ENCODE measurements at regions not wholly inside any gene's neighbourhood (a gene's known extent, or its start where the extent isn't known, plus 50 kb on each side); places are given as distances from the start of the nearest gene placed in this dataset.
"Not testable (repeated sequence)": the region's sequence is repeated elsewhere in the genome, so short reads cannot be mapped to it uniquely, and the experiment has no call there.

DNA sequence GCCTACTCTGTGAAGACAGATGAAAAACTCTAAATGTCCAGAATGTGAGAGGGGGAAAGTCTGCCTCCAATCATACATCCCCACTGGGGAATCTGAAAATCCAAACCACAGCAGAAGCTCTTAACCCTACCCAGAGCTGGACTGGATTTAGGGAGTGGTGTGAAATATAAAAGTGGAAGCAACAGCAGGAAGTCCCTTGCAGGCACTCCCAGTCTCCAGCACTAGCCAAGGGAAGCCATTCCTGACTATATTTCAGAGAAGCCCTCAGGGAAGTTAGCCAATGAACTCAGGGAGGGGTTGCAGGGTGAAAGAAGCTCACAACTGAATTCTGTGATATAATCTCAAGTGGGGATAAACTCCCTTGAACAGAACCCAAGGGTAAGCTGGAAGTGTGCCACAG is 51.5 kb downstream of the CRPPA start:
- DNase-seq (ENCODE audit: low read depth in 2 of 2) = no peak

- not testable (repeated sequence) for DNase-seq (ENCODE audit: low read depth in 2 of 2)
These were observed 52.0 kb downstream of the CRPPA start for GRCh38 chr7:16369309-16369708.

DNA sequence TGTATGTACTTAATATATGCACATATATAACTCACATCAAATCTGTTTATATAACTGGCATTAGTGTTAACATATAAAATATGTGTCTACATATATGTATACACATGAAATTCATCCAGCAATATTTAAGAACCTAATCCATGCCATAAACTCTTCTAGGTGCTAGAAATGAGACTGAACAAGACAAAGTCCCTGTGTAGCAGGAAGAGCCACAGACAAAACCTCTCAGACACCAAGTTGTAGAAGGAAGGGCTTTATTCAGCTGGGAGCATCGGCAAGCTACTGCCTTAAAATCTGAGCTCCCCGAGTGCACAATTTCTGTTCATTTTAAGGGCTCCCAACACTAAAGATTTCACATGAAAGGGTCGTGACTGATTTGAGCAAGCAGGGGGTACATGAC is 52.5 kb downstream of the CRPPA start:
- DNase-seq (ENCODE audit: low read depth in 2 of 2) = no peak

GRCh38 chr7:16367115-16367514 is 54.2 kb downstream of the CRPPA start:
- no peak for DNase-seq (ENCODE audit: low read depth in 2 of 2)

GRCh38 chr7:16365952-16366351 is 55.4 kb downstream of the CRPPA start:
- DNase-seq (ENCODE audit: low read depth in 2 of 2) = no peak

DNA sequence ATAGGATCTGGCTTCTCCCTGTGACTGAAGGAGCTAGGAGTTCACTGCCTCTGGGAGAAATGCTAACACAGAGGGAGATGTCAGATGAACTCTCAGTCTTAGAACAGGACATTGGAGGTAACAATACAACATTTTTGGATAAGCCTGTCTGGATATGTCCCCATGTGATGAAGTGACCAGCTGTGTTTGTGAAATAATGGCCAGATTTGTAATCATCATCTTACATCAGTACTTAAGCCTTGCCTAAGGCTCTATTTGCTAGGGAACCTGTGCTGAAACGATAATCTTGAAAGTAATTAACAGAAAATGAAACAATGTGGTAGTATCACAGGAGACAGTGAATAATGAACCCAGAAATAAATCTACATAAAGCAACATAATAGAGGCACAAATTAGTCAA is 56.2 kb downstream of the CRPPA start:
- no peak for DNase-seq (ENCODE audit: low read depth in 2 of 2)

DNA sequence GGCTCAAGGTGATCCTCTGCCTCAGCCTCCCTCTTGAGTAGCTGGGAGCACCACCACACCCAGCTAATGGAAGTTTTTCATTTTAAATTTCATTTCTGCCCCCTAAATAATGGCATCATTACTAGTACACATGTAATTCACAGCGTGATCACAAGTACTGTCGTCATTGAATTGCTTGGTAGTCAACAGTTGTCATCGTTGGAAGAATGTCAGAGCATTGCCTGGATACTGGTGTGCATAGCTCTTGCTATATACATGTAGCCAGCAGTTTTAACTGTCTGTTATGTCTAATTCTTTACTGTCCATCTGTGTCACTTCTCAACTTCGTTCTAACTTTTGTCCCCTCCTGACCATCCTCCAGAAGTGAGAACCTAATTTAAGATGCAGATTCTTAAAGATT is 62.1 kb downstream of the CRPPA start:
- DNase-seq (ENCODE audit: low read depth in 2 of 2) = no peak

DNA sequence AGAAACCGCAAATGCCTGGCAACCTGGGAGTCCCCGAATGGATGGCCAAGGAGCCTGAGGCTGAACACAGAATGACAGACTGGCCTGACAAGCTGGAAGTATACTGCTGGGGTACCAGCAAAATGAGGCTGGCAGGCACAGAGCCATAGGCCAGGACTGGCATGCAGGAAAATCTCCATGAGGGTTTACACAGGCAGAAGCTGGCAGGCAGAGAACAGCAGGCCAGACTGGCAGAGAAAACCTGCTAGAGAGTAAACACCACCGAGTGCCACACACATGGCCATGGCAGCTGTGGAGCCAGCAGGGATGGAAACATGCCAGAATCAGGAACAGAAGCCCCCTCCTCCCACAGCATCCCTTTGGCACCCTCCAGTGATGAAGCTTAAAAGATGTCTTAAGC is 63.4 kb downstream of the CRPPA start:
- DNase-seq (ENCODE audit: low read depth in 2 of 2) = no peak

- no peak for DNase-seq (ENCODE audit: low read depth in 2 of 2)
These were observed 63.9 kb downstream of the CRPPA start for GRCh38 chr7:16357474-16357873.

- DNase-seq (ENCODE audit: low read depth in 2 of 2) = no peak
These were observed 64.9 kb downstream of the CRPPA start for GRCh38 chr7:16356301-16356958.

DNA sequence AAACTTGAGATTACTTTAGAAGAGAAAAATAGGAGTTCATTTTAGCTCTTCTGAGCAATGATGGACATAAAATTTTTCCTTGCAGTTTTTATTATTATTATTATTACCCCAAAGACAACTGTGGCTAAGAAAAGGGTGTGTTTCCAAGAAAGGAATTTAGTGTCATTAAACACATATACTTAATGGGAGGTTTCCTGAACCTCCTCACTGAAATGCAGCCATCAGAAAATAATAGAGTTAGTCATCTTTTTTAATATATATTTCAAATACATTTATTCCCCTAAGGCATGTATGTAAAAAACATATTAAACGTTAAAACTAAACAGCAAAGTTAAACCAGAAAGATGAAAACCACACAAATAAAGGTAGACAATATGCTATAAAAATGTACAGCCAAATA is 66.8 kb downstream of the CRPPA start:
- DNase-seq (ENCODE audit: low read depth in 2 of 2) = no peak

DNA sequence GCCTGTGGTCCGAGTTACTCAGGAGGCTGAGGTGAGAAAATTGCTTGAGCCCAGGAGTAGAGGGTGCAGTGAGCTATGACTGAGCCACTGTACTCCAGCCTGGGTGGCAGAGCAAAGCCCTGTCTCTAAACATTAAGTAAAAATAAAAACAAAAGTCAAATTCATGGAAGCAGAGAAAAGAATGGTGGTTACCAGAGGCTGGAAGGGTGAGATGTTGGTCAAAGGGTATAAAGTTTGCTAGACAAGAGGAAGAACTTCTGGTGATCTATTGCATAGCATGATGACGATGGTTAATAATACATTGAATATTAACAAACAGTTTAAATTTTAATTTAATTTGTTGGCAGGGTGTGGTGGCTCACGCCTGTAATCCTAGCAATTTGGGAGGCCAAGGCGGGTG is 68.1 kb downstream of the CRPPA start:
- no peak for DNase-seq (ENCODE audit: low read depth in 2 of 2)

- no peak for DNase-seq (ENCODE audit: low read depth in 2 of 2)
These were observed 70.7 kb downstream of the CRPPA start for GRCh38 chr7:16350634-16351033.

- DNase-seq (ENCODE audit: low read depth in 2 of 2) = no peak
These were observed 73.1 kb downstream of the CRPPA start for GRCh38 chr7:16348251-16348650.

DNA sequence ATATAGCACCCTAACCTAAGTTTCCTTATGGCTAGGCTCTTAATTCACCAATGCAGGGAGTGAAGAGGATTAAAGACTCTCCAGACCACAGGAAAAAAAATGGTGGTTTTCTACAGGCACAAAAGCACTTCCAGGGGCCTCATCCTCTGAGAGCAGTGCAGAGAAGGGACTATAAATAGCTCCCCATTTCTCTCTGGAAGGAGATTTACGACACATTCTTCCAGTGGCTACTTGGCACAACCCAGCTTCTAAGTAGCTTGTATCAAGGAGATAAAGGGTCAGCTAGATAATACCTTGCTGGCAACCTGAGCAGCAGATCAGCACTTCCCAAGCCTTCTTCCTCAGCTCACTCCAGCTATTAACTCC is 73.5 kb downstream of the CRPPA start:
- no peak for DNase-seq (ENCODE audit: low read depth in 2 of 2)

- no peak for DNase-seq (ENCODE audit: low read depth in 2 of 2)
These were observed 74.1 kb downstream of the CRPPA start for GRCh38 chr7:16347066-16347826.

- no peak for DNase-seq (ENCODE audit: low read depth in 2 of 2)
These were observed 75.1 kb downstream of the CRPPA start for GRCh38 chr7:16345979-16346958.

DNA sequence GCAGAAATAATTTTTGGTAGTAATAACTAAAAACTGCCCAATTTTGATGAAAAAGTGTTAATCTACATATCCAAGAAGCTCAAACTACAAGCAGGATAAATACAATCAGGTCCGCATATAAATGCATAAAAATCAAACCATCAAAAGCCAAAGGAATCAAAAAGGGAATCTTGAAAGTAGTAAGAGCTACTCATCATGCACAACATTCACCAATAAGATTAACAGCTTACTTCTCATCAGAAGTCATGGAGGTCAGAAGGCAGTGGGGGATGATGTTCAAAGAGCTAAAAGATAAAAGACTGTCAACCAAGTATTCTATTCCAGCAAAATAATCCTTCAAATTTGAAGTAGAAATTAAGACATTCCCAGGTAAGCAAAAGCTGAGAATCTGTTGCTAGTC is 76.4 kb downstream of the CRPPA start:
- no peak for DNase-seq (ENCODE audit: low read depth in 2 of 2)

- no peak for DNase-seq (ENCODE audit: low read depth in 2 of 2)
These were observed 77.7 kb downstream of the CRPPA start for GRCh38 chr7:16343612-16344011.

DNA sequence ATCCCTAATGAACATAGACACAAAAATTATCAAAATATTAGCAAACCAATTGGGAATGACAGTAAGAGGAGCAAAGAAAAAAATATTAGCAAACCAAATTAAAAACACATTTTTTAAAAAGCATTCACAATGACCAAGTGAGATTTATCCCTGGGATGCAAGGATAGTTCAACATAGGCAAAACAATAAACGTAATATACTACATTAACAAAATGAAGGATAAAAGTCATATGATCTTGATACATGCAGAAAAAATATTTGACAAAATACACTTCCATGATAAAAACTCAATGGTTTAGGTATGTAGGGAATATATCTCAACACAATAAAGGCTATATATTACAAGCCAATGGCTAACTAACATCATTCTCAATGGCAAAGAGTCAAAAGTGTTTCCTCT is 83.3 kb downstream of the CRPPA start:
- DNase-seq (ENCODE audit: low read depth in 2 of 2) = no peak

DNA sequence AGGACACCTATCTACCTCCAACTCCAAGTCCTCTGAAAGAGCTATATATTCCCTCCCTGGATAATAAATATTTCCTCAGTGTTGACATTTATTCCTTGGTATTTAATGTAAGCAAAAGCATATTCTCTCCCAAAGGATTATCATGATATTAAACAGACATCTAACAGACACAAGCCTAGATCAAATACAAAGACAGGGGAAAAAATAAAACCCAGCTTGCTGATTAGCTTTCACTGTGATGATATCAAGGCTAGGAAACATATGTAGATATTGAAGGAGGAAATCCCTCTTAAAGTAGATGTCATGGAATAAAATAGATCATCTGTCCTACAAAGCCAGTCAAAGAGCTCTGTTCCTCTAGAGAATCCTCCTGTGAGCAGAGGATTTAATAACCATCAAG is 95.2 kb downstream of the CRPPA start:
- DNase-seq (ENCODE audit: low read depth in 2 of 2) = no peak

DNA sequence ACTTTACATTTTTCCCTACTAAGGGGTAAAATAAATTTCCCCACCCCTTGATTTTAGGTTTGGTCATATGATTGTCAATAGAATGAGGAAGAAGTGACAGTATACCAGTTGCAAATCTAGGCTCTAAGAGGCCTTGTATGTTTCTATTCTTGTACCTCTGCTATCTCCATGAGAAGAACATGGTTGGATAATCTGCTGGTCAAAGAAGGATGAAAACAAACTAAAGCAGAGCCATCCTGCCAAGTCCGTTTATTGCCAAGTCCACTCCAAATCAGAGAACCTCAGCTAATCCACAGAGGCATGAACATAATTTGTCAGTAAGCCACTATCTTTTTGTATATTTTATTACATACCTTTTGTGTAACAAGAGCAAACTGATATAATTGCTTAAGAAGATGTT is 98.0 kb downstream of the CRPPA start:
- no peak for DNase-seq (ENCODE audit: low read depth in 2 of 2)

Measured in stimulated activated CD8-positive, alpha-beta memory T cell treated with anti-CD3 and anti-CD28 coated beads, Interleukin-7, amount 100 ng/mL, for 4 hours (primary cell).